HepG2 (cell line): ENCODE measurements at regions not wholly inside any gene's neighbourhood (a gene's known extent, or its start where the extent isn't known, plus 50 kb on each side); places are given as distances from the start of the nearest gene placed in this dataset.

Experiments
- ATAC-seq: fragments of 200-7000 bp; cut with Tn5 transposase; 3 replicates; pipeline ENCODE4 v1.9.1; 2020; ENCODE audit warnings: mild to moderate bottlenecking, moderate library complexity
- BruUV-seq: library from RNA; stranded (reverse); fragments of 400-500 nt; replicated peaks from 2 replicates; lab custom pipeline; 2021; lab: Mats Ljungman, UMichigan
- CTCF ChIA-PET: fragments of 300-600 bp; formaldehyde crosslinking; extraction: SDS; loops from one replicate; lab custom pipeline; 2021; ENCODE audit warnings: low total read pairs, inconsistent platforms, low intra/inter-chr PET ratio; lab: Yijun Ruan, JAX
- POLR2A ChIA-PET: fragments of 350-600 bp; sonication (Branson Sonifier 250); formaldehyde crosslinking; loops from one replicate; lab custom pipeline; 2020; ENCODE audit warnings: antibody characterized with exemption, inconsistent platforms; lab: Yijun Ruan, JAX
- DNase-seq: peaks from one replicate; pipeline ENCODE4 v3.0.0-alpha.2; 2015; ENCODE audit warnings: low spot score
- FAIRE-seq: peaks from 3 replicates; lab custom pipeline; 2011; peaks lifted over from hg19 to GRCh38; lab: Jason Lieb, UNC
- H2AFZ ChIP-seq: one replicate; pipeline ENCODE4 v1.6.1; 2011; ENCODE audit warnings: low read length, inconsistent platforms
- H3K27ac ChIP-seq: fragments of 300-600 bp; 3 replicates; pipeline ENCODE4 v1.8.0; 2011; ENCODE audit warnings: mixed run types, mild to moderate bottlenecking, mixed read lengths, low read length, inconsistent platforms; ENCODE audit not compliant: insufficient read depth; ENCODE audit errors: extremely low read length
- H3K27me3 ChIP-seq, 2 experiments: fragments of 200-600 bp in 1 of 2; 2 replicates in 1 of 2; 3 replicates in 1 of 2; pipeline versions ENCODE4 v1.6.0 to v1.8.0; 2011; ENCODE audit warnings: low read length in 2 of 2, mild to moderate bottlenecking in 2 of 2, moderate library complexity in 2 of 2, inconsistent platforms in 1 of 2; ENCODE audit not compliant: insufficient read depth in 2 of 2, control insufficient read depth in 1 of 2
- H3K36me3 ChIP-seq, 2 experiments: fragments of 200-600 bp in 1 of 2; replicated peaks in 1 of 2; 2 replicates in 1 of 2; 3 replicates in 1 of 2; pipeline versions ENCODE4 v1.5.1 to v1.8.0; 2011; ENCODE audit warnings: low read length in 2 of 2, inconsistent platforms in 1 of 2; ENCODE audit not compliant: insufficient read depth in 2 of 2, control insufficient read depth in 1 of 2
- H3K4me1 ChIP-seq: 2 replicates; pipeline ENCODE4 v1.5.1; 2012; ENCODE audit warnings: low read length, inconsistent platforms; ENCODE audit not compliant: insufficient read depth
- H3K4me2 ChIP-seq: 2 replicates; pipeline ENCODE4 v1.6.0; 2011; ENCODE audit warnings: low read depth, low read length, inconsistent platforms
- H3K4me3 ChIP-seq, 3 experiments: fragments of 200-600 bp in 1 of 3; sonication (generic), shearing (Covaris generic) in 1 of 3; replicated peaks in 1 of 3; 2 replicates each; pipeline ENCODE4 v1.5.1; 2011 to 2016; ENCODE audit warnings: low read length in 3 of 3, inconsistent platforms in 2 of 3, low read depth in 2 of 3, mild to moderate bottlenecking in 2 of 3, control low read depth in 1 of 3, mixed read lengths in 1 of 3; ENCODE audit not compliant: insufficient read depth in 1 of 3
- H3K79me2 ChIP-seq: one replicate; pipeline ENCODE4 v1.6.1; 2011; ENCODE audit warnings: low read length, inconsistent platforms; ENCODE audit not compliant: insufficient read depth
- H3K9ac ChIP-seq: 2 replicates; pipeline ENCODE4 v1.6.0; 2011; ENCODE audit warnings: mild to moderate bottlenecking, low read depth, low read length, inconsistent platforms; ENCODE audit not compliant: insufficient read depth
- H3K9me3 ChIP-seq: 2 replicates; pipeline ENCODE4 v1.5.1; 2012; ENCODE audit warnings: mild to moderate bottlenecking, low read length
- H4K20me1 ChIP-seq: 2 replicates; pipeline ENCODE4 v1.6.0; 2011; ENCODE audit warnings: inconsistent platforms, mild to moderate bottlenecking, low read length, moderate library complexity; ENCODE audit not compliant: insufficient read depth
- BRD4 ChIP-seq: sonication (generic); formaldehyde crosslinking; IDR thresholded peaks from 2 replicates; pipeline ENCODE4 v1.4.0; 2020; ENCODE audit warnings: missing genetic modification reagents
- HNRNPLL ChIP-seq: fragments of 200-400 bp; formaldehyde crosslinking; IDR thresholded peaks from 2 replicates; pipeline ENCODE4 v1.6.1; 2017; ENCODE audit warnings: mild to moderate bottlenecking, low read depth, low read length; ENCODE audit not compliant: poor library complexity, severe bottlenecking
- KLF12 ChIP-seq: sonication (generic); formaldehyde crosslinking; IDR thresholded peaks from 2 replicates; pipeline ENCODE4 v1.4.0; 2020; ENCODE audit warnings: missing genetic modification reagents, borderline replicate concordance
- KLF6 ChIP-seq: IDR thresholded peaks from 2 replicates; pipeline ENCODE4 v1.8.0; 2016; ENCODE audit warnings: missing biosample characterization, missing genetic modification reagents
- MED13 ChIP-seq: sonication (generic); formaldehyde crosslinking; IDR thresholded peaks from 2 replicates; pipeline ENCODE4 v1.5.0; 2020; ENCODE audit warnings: missing genetic modification reagents
- MIER3 ChIP-seq: IDR thresholded peaks from 2 replicates; pipeline ENCODE4 v1.6.1; 2016; ENCODE audit warnings: missing compliant biosample characterization, borderline replicate concordance
- NR2C2 ChIP-seq: sonication (generic); formaldehyde crosslinking; IDR thresholded peaks from 2 replicates; pipeline ENCODE4 v1.4.0; 2020; ENCODE audit warnings: missing genetic modification reagents, mild to moderate bottlenecking, moderate library complexity, borderline replicate concordance
- TBX2 ChIP-seq: sonication (generic); formaldehyde crosslinking; IDR thresholded peaks from 2 replicates; pipeline ENCODE4 v1.5.0; 2020; ENCODE audit warnings: missing genetic modification reagents, mild to moderate bottlenecking, borderline replicate concordance
- YY1 ChIP-seq: IDR thresholded peaks from 2 replicates; pipeline ENCODE4 v1.6.1; 2011; ENCODE audit warnings: low read length, low read depth, moderate library complexity, mild to moderate bottlenecking; ENCODE audit not compliant: insufficient read depth, insufficient replicate concordance
- ZNF772 ChIP-seq: sonication (generic); formaldehyde crosslinking; IDR thresholded peaks from 2 replicates; pipeline ENCODE4 v1.5.0; 2020; ENCODE audit warnings: mild to moderate bottlenecking, missing genetic modification reagents
- ZNF839 ChIP-seq: sonication (generic); formaldehyde crosslinking; IDR thresholded peaks from 2 replicates; pipeline ENCODE4 v1.4.0; 2020; ENCODE audit warnings: missing genetic modification reagents, mild to moderate bottlenecking, borderline replicate concordance
- ZSCAN20 ChIP-seq: sonication (generic); formaldehyde crosslinking; IDR thresholded peaks from 2 replicates; pipeline ENCODE4 v1.4.0; 2020; ENCODE audit warnings: missing genetic modification reagents, mild to moderate bottlenecking, borderline replicate concordance
- WGBS: methylation state at CpG from one replicate; pipeline ENCODE4 v1.1.6; 2017; ENCODE audit warnings: low lambda C conversion rate; 5-methylcytosine and 5-hydroxymethylcytosine counted together
- in situ Hi-C: cut with HindIII; loops from 2 replicates; pipeline ENCODE4 v1.10.0; 2017; ENCODE audit warnings: low pct_unique_long_range_greater_than_20kb; ENCODE audit not compliant: extremely low pct_ligation_motif_present
- intact Hi-C: fragments of 100-400 bp; cut with micrococcal nuclease; formaldehyde crosslinking; loops from one replicate; pipeline ENCODE4 v1.10.0; 2022; ENCODE audit not compliant: unreplicated experiment
- TF ChIP-seq, protein P1 (sequence below): IDR thresholded peaks from 2 replicates; pipeline ENCODE4 v1.6.1; 2016; ENCODE audit warnings: low read depth, missing genetic modification reagents, missing compliant biosample characterization
- TF ChIP-seq, protein P2 (sequence below): sonication (generic); formaldehyde crosslinking; IDR thresholded peaks from 2 replicates; pipeline ENCODE4 v1.9.0; 2021; ENCODE audit warnings: missing genetic modification reagents, mild to moderate bottlenecking, borderline replicate concordance
- TF ChIP-seq, protein P3 (sequence below): sonication (generic); formaldehyde crosslinking; IDR thresholded peaks from 2 replicates; pipeline ENCODE4 v1.4.0; 2020; ENCODE audit warnings: missing genetic modification reagents, borderline replicate concordance

DNA sequence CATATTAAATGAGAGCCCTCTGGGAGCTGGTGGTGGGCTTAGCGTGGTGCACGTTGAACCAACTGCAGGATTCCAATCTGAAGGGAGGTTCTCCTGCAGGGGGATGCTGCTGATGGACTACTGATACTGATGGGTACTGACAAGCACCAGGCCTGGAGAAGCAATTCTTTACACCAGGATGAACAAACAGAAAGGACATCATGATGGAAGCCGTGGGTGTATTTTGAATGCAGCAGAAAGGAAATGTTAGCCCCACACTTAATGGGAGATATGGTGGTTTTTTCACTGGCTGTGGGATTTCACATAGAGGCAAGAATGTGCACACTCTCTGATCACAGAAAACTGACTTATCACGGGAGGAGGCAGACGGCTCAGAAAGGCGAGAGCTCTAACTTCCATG lies 299.7 kb downstream of the TEX29 start:
- Histone ChIP-seq H3K79me2 (no peaks in the 10 kb centered on the region), H3K4me2 (no peak overlapping the region), H2AFZ (no peak overlapping the region), H3K9ac (no peak overlapping the region), H3K27ac (no peak overlapping the region), H4K20me1 (no peaks in the 10 kb centered on the region), H3K36me3 (no peaks in the 10 kb centered on the region), H3K9me3 (no peaks in the 10 kb centered on the region), H3K4me1 (no peaks in the 10 kb centered on the region), H3K4me3 (no peak overlapping the region), H3K27me3 (peaks cover 0 to 10% of the 10 kb centered on the region in 2 experiments; a peak in 1 of 5 replicates)
- BruUV-seq: no TSS peak
- intact Hi-C loops (no loop called here), in situ Hi-C loops (no loop called here)
- no peak for ATAC-seq
- POLR2A ChIA-PET: no interaction called here
- TF ChIP-seq, protein P1, sequence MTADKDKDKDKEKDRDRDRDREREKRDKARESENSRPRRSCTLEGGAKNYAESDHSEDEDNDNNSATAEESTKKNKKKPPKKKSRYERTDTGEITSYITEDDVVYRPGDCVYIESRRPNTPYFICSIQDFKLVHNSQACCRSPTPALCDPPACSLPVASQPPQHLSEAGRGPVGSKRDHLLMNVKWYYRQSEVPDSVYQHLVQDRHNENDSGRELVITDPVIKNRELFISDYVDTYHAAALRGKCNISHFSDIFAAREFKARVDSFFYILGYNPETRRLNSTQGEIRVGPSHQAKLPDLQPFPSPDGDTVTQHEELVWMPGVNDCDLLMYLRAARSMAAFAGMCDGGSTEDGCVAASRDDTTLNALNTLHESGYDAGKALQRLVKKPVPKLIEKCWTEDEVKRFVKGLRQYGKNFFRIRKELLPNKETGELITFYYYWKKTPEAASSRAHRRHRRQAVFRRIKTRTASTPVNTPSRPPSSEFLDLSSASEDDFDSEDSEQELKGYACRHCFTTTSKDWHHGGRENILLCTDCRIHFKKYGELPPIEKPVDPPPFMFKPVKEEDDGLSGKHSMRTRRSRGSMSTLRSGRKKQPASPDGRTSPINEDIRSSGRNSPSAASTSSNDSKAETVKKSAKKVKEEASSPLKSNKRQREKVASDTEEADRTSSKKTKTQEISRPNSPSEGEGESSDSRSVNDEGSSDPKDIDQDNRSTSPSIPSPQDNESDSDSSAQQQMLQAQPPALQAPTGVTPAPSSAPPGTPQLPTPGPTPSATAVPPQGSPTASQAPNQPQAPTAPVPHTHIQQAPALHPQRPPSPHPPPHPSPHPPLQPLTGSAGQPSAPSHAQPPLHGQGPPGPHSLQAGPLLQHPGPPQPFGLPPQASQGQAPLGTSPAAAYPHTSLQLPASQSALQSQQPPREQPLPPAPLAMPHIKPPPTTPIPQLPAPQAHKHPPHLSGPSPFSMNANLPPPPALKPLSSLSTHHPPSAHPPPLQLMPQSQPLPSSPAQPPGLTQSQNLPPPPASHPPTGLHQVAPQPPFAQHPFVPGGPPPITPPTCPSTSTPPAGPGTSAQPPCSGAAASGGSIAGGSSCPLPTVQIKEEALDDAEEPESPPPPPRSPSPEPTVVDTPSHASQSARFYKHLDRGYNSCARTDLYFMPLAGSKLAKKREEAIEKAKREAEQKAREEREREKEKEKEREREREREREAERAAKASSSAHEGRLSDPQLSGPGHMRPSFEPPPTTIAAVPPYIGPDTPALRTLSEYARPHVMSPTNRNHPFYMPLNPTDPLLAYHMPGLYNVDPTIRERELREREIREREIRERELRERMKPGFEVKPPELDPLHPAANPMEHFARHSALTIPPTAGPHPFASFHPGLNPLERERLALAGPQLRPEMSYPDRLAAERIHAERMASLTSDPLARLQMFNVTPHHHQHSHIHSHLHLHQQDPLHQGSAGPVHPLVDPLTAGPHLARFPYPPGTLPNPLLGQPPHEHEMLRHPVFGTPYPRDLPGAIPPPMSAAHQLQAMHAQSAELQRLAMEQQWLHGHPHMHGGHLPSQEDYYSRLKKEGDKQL (CRISPR knock-in tag): no peak
- TF ChIP-seq TBX2 (no peak), ZSCAN20 (CRISPR knock-in tag) (no peak), HNRNPLL (no peak), KLF6 (CRISPR knock-in tag) (no peak), ZNF772 (CRISPR knock-in tag) (no peak), YY1 (no peak), NR2C2 (CRISPR knock-in tag) (no peak), KLF12 (CRISPR knock-in tag) (no peak), BRD4 (no peak), MIER3 (no peak), ZNF839 (no peak), MED13 (CRISPR knock-in tag) (no peak)
- TF ChIP-seq, protein P2, sequence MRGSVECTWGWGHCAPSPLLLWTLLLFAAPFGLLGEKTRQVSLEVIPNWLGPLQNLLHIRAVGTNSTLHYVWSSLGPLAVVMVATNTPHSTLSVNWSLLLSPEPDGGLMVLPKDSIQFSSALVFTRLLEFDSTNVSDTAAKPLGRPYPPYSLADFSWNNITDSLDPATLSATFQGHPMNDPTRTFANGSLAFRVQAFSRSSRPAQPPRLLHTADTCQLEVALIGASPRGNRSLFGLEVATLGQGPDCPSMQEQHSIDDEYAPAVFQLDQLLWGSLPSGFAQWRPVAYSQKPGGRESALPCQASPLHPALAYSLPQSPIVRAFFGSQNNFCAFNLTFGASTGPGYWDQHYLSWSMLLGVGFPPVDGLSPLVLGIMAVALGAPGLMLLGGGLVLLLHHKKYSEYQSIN (CRISPR knock-in tag): no peak
- TF ChIP-seq, protein P3, sequence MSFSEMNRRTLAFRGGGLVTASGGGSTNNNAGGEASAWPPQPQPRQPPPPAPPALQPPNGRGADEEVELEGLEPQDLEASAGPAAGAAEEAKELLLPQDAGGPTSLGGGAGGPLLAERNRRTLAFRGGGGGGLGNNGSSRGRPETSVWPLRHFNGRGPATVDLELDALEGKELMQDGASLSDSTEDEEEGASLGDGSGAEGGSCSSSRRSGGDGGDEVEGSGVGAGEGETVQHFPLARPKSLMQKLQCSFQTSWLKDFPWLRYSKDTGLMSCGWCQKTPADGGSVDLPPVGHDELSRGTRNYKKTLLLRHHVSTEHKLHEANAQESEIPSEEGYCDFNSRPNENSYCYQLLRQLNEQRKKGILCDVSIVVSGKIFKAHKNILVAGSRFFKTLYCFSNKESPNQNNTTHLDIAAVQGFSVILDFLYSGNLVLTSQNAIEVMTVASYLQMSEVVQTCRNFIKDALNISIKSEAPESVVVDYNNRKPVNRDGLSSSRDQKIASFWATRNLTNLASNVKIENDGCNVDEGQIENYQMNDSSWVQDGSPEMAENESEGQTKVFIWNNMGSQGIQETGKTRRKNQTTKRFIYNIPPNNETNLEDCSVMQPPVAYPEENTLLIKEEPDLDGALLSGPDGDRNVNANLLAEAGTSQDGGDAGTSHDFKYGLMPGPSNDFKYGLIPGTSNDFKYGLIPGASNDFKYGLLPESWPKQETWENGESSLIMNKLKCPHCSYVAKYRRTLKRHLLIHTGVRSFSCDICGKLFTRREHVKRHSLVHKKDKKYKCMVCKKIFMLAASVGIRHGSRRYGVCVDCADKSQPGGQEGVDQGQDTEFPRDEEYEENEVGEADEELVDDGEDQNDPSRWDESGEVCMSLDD: no peak
- no peak for DNase-seq
- FAIRE-seq: no peak
- WGBS: 31% methylated on average over 6 of the region's 6 CpGs
- CTCF ChIA-PET: no interaction called here
